Natural killer cell (primary cell): ENCODE measurements at regions not wholly inside any gene's neighbourhood (a gene's known extent, or its start where the extent isn't known, plus 50 kb on each side); places are given as distances from the start of the nearest gene placed in this dataset.

ENCODE experiments used
- ATAC-seq, 3 donors: fragments of 150-1000 bp in 2 of 3; fragments of 200-7000 bp in 1 of 3; cut with Tn5 transposase; 1 replicate in 1 of 3; 2 replicates in 2 of 3; pipeline ENCODE4 v1.10.0; 2021; ENCODE audit warnings: mild to moderate bottlenecking in 2 of 3, moderate library complexity in 2 of 3
- DNase-seq, 2 donors: peaks; one replicate each; pipeline versions ENCODE4 v3.0.0 to v3.0.0-alpha.2; 2013 to 2021; ENCODE audit warnings: mixed read lengths in 1 of 2
- H3K27ac ChIP-seq: one replicate; pipeline ENCODE4 v1.5.1; 2013; ENCODE audit warnings: mild to moderate bottlenecking, low read length
- H3K27me3 ChIP-seq: one replicate; pipeline ENCODE4 v1.6.1; 2013; ENCODE audit warnings: low read length; ENCODE audit not compliant: control insufficient read depth, insufficient read depth
- H3K36me3 ChIP-seq: one replicate; pipeline ENCODE4 v1.6.1; 2013; ENCODE audit warnings: low read length; ENCODE audit not compliant: control insufficient read depth, insufficient read depth
- H3K4me1 ChIP-seq: one replicate; pipeline ENCODE4 v1.6.1; 2013; ENCODE audit warnings: low read length; ENCODE audit not compliant: control insufficient read depth, insufficient read depth
- H3K4me3 ChIP-seq: one replicate; pipeline ENCODE4 v1.5.1; 2013; ENCODE audit warnings: low read length
- H3K9me3 ChIP-seq: one replicate; pipeline ENCODE4 v1.6.1; 2013; ENCODE audit warnings: low read length; ENCODE audit not compliant: control insufficient read depth, insufficient read depth
- H3K27ac Mint-ChIP-seq, 2 donors: one replicate each; pipeline ENCODE4 v1.8.0; 2022; ENCODE audit warnings: mild to moderate bottlenecking in 2 of 2, mixed read lengths in 2 of 2, moderate library complexity in 1 of 2
- H3K27me3 Mint-ChIP-seq, 2 donors: one replicate each; pipeline ENCODE4 v1.8.0; 2022; ENCODE audit warnings: low read depth in 2 of 2, mixed read lengths in 2 of 2
- H3K36me3 Mint-ChIP-seq: one replicate; pipeline ENCODE4 v1.8.0; 2022; ENCODE audit warnings: mixed read lengths
- H3K4me1 Mint-ChIP-seq, 2 donors: one replicate each; pipeline ENCODE4 v1.8.0; 2022; ENCODE audit warnings: mixed read lengths in 2 of 2
- H3K4me3 Mint-ChIP-seq: one replicate; pipeline ENCODE4 v1.8.0; 2022; ENCODE audit warnings: mild to moderate bottlenecking, moderate library complexity, mixed read lengths
- H3K9me3 Mint-ChIP-seq, 2 donors: one replicate each; pipeline ENCODE4 v1.8.0; 2022; ENCODE audit warnings: mixed read lengths in 2 of 2
- CTCF ChIP-seq: fragments of 200-600 bp; IDR thresholded peaks from one replicate; pipeline ENCODE4 v1.8.0; 2022; ENCODE audit warnings: antibody characterized with exemption
- WGBS: methylation state at CpG from one replicate; pipeline ENCODE4 v1.1.7; 2013; ENCODE audit warnings: missing lambda C conversion rate; ENCODE audit not compliant: insufficient coverage; 5-methylcytosine and 5-hydroxymethylcytosine counted together
- intact Hi-C: fragments of 100-400 bp; cut with micrococcal nuclease; formaldehyde crosslinking; loops from one replicate; pipeline ENCODE4 v1.14.2; 2022

- no peak for DNase-seq
- no peak for TF ChIP-seq CTCF
- no peaks in the 10 kb centered on the region for H3K4me1 ChIP-seq
- no peak for ATAC-seq
- Mint-ChIP-seq H3K4me1 (no peaks in the 10 kb centered on the region), H3K36me3 (no peaks in the 10 kb centered on the region), H3K4me3 (no peak overlapping the region), H3K9me3 (peaks cover 11 to 15% of the 10 kb centered on the region in 2 donors), H3K27me3 (no peaks in the 10 kb centered on the region), H3K27ac (no peak overlapping the region)
- no peaks in the 10 kb centered on the region for H3K27me3 ChIP-seq
- intact Hi-C loops = no loop called here
- no peak overlapping the region for H3K27ac ChIP-seq
- H3K9me3 ChIP-seq = no peaks in the 10 kb centered on the region
- no peaks in the 10 kb centered on the region for H3K36me3 ChIP-seq
- H3K4me3 ChIP-seq = no peak overlapping the region
These were observed 73.8 kb downstream of the CBLN2 start for GRCh38 chr18:72470391-72470790.

GRCh38 chr18:72468021-72468710 lies 76.0 kb downstream of the CBLN2 start:
- H3K4me3 Mint-ChIP-seq = no peak overlapping the region
- no peak for TF ChIP-seq CTCF
- no peak overlapping the region for H3K4me3 ChIP-seq
- H3K27ac ChIP-seq = no peak overlapping the region
- ATAC-seq = no peak
- H3K4me1 ChIP-seq = no peaks in the 10 kb centered on the region
- no peaks in the 10 kb centered on the region for H3K27me3 Mint-ChIP-seq
- 76% methylated on average over 3 of the region's 4 CpGs for WGBS
- H3K36me3 Mint-ChIP-seq = peaks cover 6% of the 10 kb centered on the region
- DNase-seq = no peak
- no peak overlapping the region for H3K27ac Mint-ChIP-seq
- no peaks in the 10 kb centered on the region for H3K4me1 Mint-ChIP-seq
- H3K27me3 ChIP-seq = no peaks in the 10 kb centered on the region
- peaks cover 9 to 15% of the 10 kb centered on the region in 2 donors for H3K9me3 Mint-ChIP-seq
- no peaks in the 10 kb centered on the region for H3K36me3 ChIP-seq
- intact Hi-C loops = no loop called here
- H3K9me3 ChIP-seq = no peaks in the 10 kb centered on the region

GRCh38 chr18:72460210-72460680 lies 83.9 kb downstream of the CBLN2 start:
- Histone ChIP-seq H3K4me1 (no peaks in the 10 kb centered on the region), H3K9me3 (peaks cover 3% of the 10 kb centered on the region), H3K4me3 (no peak overlapping the region), H3K27me3 (no peaks in the 10 kb centered on the region), H3K36me3 (no peaks in the 10 kb centered on the region), H3K27ac (no peak overlapping the region)
- TF ChIP-seq CTCF = no peak
- H3K4me1 Mint-ChIP-seq = no peaks in the 10 kb centered on the region
- no peaks in the 10 kb centered on the region for H3K27me3 Mint-ChIP-seq
- peaks cover 8 to 9% of the 10 kb centered on the region in 2 donors for H3K9me3 Mint-ChIP-seq
- no peak overlapping the region for H3K4me3 Mint-ChIP-seq
- no peak overlapping the region for H3K27ac Mint-ChIP-seq
- ATAC-seq (no peak), DNase-seq (no peak)
- 69% methylated on average over 1 of the region's 1 CpG for WGBS
- peaks cover 6% of the 10 kb centered on the region for H3K36me3 Mint-ChIP-seq
- intact Hi-C loops = no loop called here

GRCh38 chr18:72458271-72458670 lies 85.9 kb downstream of the CBLN2 start:
- ATAC-seq (no peak), DNase-seq (no peak)
- Histone ChIP-seq H3K9me3 (peaks cover 5% of the 10 kb centered on the region), H3K4me1 (no peaks in the 10 kb centered on the region), H3K27ac (no peak overlapping the region), H3K27me3 (no peaks in the 10 kb centered on the region), H3K4me3 (no peak overlapping the region), H3K36me3 (no peaks in the 10 kb centered on the region)
- Mint-ChIP-seq H3K4me3 (no peak overlapping the region), H3K36me3 (no peaks in the 10 kb centered on the region), H3K4me1 (no peaks in the 10 kb centered on the region), H3K9me3 (peaks cover 6 to 11% of the 10 kb centered on the region in 2 donors), H3K27me3 (no peaks in the 10 kb centered on the region), H3K27ac (no peak overlapping the region)
- no peak for TF ChIP-seq CTCF
- intact Hi-C loops = no loop called here
